ENCODE measurements at regions not wholly inside any gene's neighbourhood (a gene's known extent, or its start where the extent isn't known, plus 50 kb on each side); places are given as distances from the start of the nearest gene placed in this dataset.

GRCh38 chr4:134018846-134019245 is 182.7 kb downstream of the PABPC4L start:
- TF ChIP-seq POLR2AphosphoS5 (IDR thresholded peaks at IDR 0.05) (no peak), POLR2A (IDR thresholded peaks at IDR 0.05) (no peak)

All from breast epithelium (tissue), 3 donors.